DMS 273 treated with DMSO at 0.1 percent for 48 hours (cell line): ENCODE measurements at regions not wholly inside any gene's neighbourhood (a gene's known extent, or its start where the extent isn't known, plus 50 kb on each side); places are given as distances from the start of the nearest gene placed in this dataset.
A peak's percentile ranks its signal among the peaks of the same experiment; 100 is the strongest.

Experiments
- DNase-seq: peaks from one replicate; lab custom pipeline; 2025; lab: John Stamatoyannopoulos, UW

GRCh38 chr1:63710308-63710707, 63.5 kb upstream of the ROR1 start:
- no peak for DNase-seq

- no peak for DNase-seq
Measured at GRCh38 chr1:63710761-63711380, 62.9 kb upstream of the ROR1 start.

GRCh38 chr1:63713041-63713440, 60.8 kb upstream of the ROR1 start:
- DNase-seq, result no peak

- DNase-seq, result peak; percentile 6
Measured at GRCh38 chr1:63713627-63714481, 60.0 kb upstream of the ROR1 start.

GRCh38 chr1:63714482-63714760, 59.4 kb upstream of the ROR1 start:
- DNase-seq, result no peak

- DNase-seq, result no peak
Measured at GRCh38 chr1:63717511-63718065, 56.2 kb upstream of the ROR1 start.

- DNase-seq, result no peak
Measured at GRCh38 chr1:63718541-63718970, 55.3 kb upstream of the ROR1 start.

- DNase-seq, result no peak
Measured at GRCh38 chr1:63721531-63722189, 52.2 kb upstream of the ROR1 start.

- DNase-seq, result no peak
Measured at GRCh38 chr1:63723602-63724001, 50.2 kb upstream of the ROR1 start.
